Esophagus squamous epithelium (tissue), 4 donors: ENCODE measurements at regions not wholly inside any gene's neighbourhood (a gene's known extent, or its start where the extent isn't known, plus 50 kb on each side); places are given as distances from the start of the nearest gene placed in this dataset.

Experiments
- CTCF ChIP-seq, 6 experiments: fragments of 450-650 bp in 4 of 6; fragments of 200-600 bp in 2 of 6; sonication (generic) in 2 of 6; IDR thresholded peaks; one replicate each; pipeline ENCODE4 v1.5.1; 2016 to 2019; ENCODE audit warnings: antibody characterized with exemption in 6 of 6, mild to moderate bottlenecking in 4 of 6, moderate library complexity in 4 of 6
- POLR2A ChIP-seq, 4 donors: fragments of 450-650 bp; IDR thresholded peaks; one replicate each; pipeline ENCODE4 v1.6.1; 2017; ENCODE audit warnings: antibody characterized with exemption in 4 of 4, mild to moderate bottlenecking in 4 of 4, moderate library complexity in 3 of 4

GRCh38 chrX:129359269-129359668 lies 164.0 kb downstream of the SMARCA1 start:
- TF ChIP-seq CTCF (IDR thresholded peaks at IDR 0.05) (no peak), POLR2A (IDR thresholded peaks at IDR 0.05) (no peak)
